H1 (cell line): ENCODE measurements at regions not wholly inside any gene's neighbourhood (a gene's known extent, or its start where the extent isn't known, plus 50 kb on each side); places are given as distances from the start of the nearest gene placed in this dataset.

Experiments used
- CTCF ChIA-PET: fragments of 300-600 bp; sonication (Branson Sonifier 250); formaldehyde crosslinking; loops from one replicate; lab custom pipeline; 2021; ENCODE audit not compliant: partially characterized antibody; lab: Charles Lee
- POLR2A ChIA-PET: fragments of 300-600 bp; sonication (Branson Sonifier 250); formaldehyde crosslinking; loops from one replicate; lab custom pipeline; 2021; ENCODE audit warnings: inconsistent platforms; ENCODE audit not compliant: partially characterized antibody; lab: Charles Lee
- DNase-seq, 2 experiments: peaks; one replicate each; pipeline versions ENCODE4 v3.0.0 to v3.0.0-alpha.2; 2010 to 2022; ENCODE audit warnings: low spot score in 2 of 2, low read depth in 1 of 2, mixed read lengths in 1 of 2
- FAIRE-seq: peaks from 2 replicates; lab custom pipeline; 2011; peaks lifted over from hg19 to GRCh38; lab: Jason Lieb, UNC
- H2AFZ ChIP-seq: 2 replicates; pipeline ENCODE4 v1.8.1; 2012; ENCODE audit warnings: low read length, inconsistent platforms
- H2AK5ac ChIP-seq: 2 replicates; pipeline ENCODE4 v1.6.1; 2013; ENCODE audit warnings: low read depth, low read length
- H2BK120ac ChIP-seq: replicated peaks from 2 replicates; pipeline ENCODE3; 2013; ENCODE audit warnings: low read depth, low read length, inconsistent platforms
- H2BK12ac ChIP-seq: 2 replicates; pipeline ENCODE4 v1.6.1; 2013; ENCODE audit warnings: low read depth, low read length
- H2BK15ac ChIP-seq: 2 replicates; pipeline ENCODE4 v1.6.1; 2013; ENCODE audit warnings: low read length
- H2BK20ac ChIP-seq: 2 replicates; pipeline ENCODE4 v1.6.1; 2013; ENCODE audit warnings: low read length
- H2BK5ac ChIP-seq: 2 replicates; pipeline ENCODE4 v1.6.1; 2013; ENCODE audit warnings: low read depth, low read length
- H3K14ac ChIP-seq: 2 replicates; pipeline ENCODE4 v1.6.1; 2013; ENCODE audit warnings: inconsistent platforms; ENCODE audit not compliant: insufficient read length
- H3K18ac ChIP-seq: 2 replicates; pipeline ENCODE4 v1.6.1; 2013; ENCODE audit warnings: low read length; ENCODE audit errors: extremely low read depth
- H3K23ac ChIP-seq: 2 replicates; pipeline ENCODE4 v1.6.1; 2013; ENCODE audit warnings: inconsistent platforms; ENCODE audit not compliant: insufficient read length
- H3K23me2 ChIP-seq: 2 replicates; pipeline ENCODE4 v1.6.1; 2013; ENCODE audit warnings: low read depth, low read length
- H3K27ac ChIP-seq: 2 replicates; pipeline ENCODE4 v1.6.1; 2011; ENCODE audit warnings: low read depth, low read length, inconsistent platforms
- H3K27me3 ChIP-seq, 4 experiments: replicated peaks in 1 of 4; 1 replicate in 1 of 4; 2 replicates in 3 of 4; pipeline versions ENCODE4 v1.6.1 to v1.8.1; 2011 to 2013; ENCODE audit warnings: low read length in 3 of 4, mild to moderate bottlenecking in 3 of 4, inconsistent platforms in 2 of 4, mixed read lengths in 2 of 4, moderate library complexity in 1 of 4; ENCODE audit not compliant: control insufficient read depth in 3 of 4, insufficient read depth in 3 of 4; ENCODE audit errors: extremely low read depth in 1 of 4
- H3K36me3 ChIP-seq, 4 experiments: 2 replicates each; pipeline versions ENCODE4 v1.6.1 to v1.8.1; 2011 to 2013; ENCODE audit warnings: mild to moderate bottlenecking in 4 of 4, low read length in 3 of 4, moderate library complexity in 2 of 4, control low read depth in 1 of 4, inconsistent platforms in 1 of 4; ENCODE audit not compliant: insufficient read depth in 4 of 4, control insufficient read depth in 2 of 4
- H3K4ac ChIP-seq: replicated peaks from 2 replicates; pipeline ENCODE3; 2013; ENCODE audit warnings: low read length, low read depth, mixed read lengths, inconsistent platforms; ENCODE audit not compliant: insufficient read length
- H3K4me1 ChIP-seq, 4 experiments: replicated peaks in 1 of 4; 1 replicate in 1 of 4; 2 replicates in 3 of 4; pipeline versions ENCODE4 v1.6.1 to v1.8.1; 2011 to 2013; ENCODE audit warnings: low read length in 3 of 4, inconsistent platforms in 2 of 4, mixed read lengths in 1 of 4; ENCODE audit not compliant: insufficient read depth in 4 of 4, control insufficient read depth in 3 of 4
- H3K4me2 ChIP-seq, 2 experiments: 2 replicates each; pipeline versions ENCODE4 v1.6.1 to v1.8.1; 2011 to 2013; ENCODE audit warnings: low read depth in 2 of 2, low read length in 2 of 2, control low read depth in 1 of 2, inconsistent platforms in 1 of 2, mild to moderate bottlenecking in 1 of 2; ENCODE audit not compliant: insufficient read depth in 1 of 2
- H3K4me3 ChIP-seq, 4 experiments: fragments of 200-600, 300-600 bp in 1 of 4; sonication (generic), shearing (Covaris generic), sonication (Bioruptor Twin) in 1 of 4; 2 replicates each; pipeline versions ENCODE4 v1.5.1 to v1.8.1; 2011 to 2016; ENCODE audit warnings: low read length in 4 of 4, low read depth in 3 of 4, control low read depth in 2 of 4, inconsistent platforms in 2 of 4, mild to moderate bottlenecking in 2 of 4, mixed read lengths in 1 of 4, moderate library complexity in 1 of 4; ENCODE audit not compliant: insufficient read depth in 2 of 4; ENCODE audit errors: extremely low read depth in 1 of 4
- H3K56ac ChIP-seq: replicated peaks from 2 replicates; pipeline ENCODE3; 2013; ENCODE audit warnings: low read depth, mild to moderate bottlenecking, mixed read lengths, low read length, inconsistent platforms; ENCODE audit not compliant: insufficient read length
- H3K79me1 ChIP-seq: 2 replicates; pipeline ENCODE4 v1.6.1; 2013; ENCODE audit warnings: low read depth, low read length, control low read depth
- H3K79me2 ChIP-seq, 2 experiments: 2 replicates each; pipeline versions ENCODE4 v1.6.1 to v1.8.1; 2012 to 2013; ENCODE audit warnings: low read length in 2 of 2, mild to moderate bottlenecking in 2 of 2, inconsistent platforms in 1 of 2; ENCODE audit not compliant: insufficient read depth in 2 of 2, control insufficient read depth in 1 of 2
- H3K9ac ChIP-seq, 4 experiments: replicated peaks in 1 of 4; 1 replicate in 1 of 4; 2 replicates in 3 of 4; pipeline versions ENCODE4 v1.6.1 to v1.8.1; 2011 to 2013; ENCODE audit warnings: low read depth in 3 of 4, low read length in 3 of 4, control low read depth in 2 of 4, mild to moderate bottlenecking in 2 of 4, moderate library complexity in 2 of 4, inconsistent platforms in 1 of 4; ENCODE audit errors: extremely low read depth in 1 of 4
- H3K9me3 ChIP-seq, 2 experiments: 2 replicates each; pipeline versions ENCODE4 v1.6.1 to v1.8.1; 2012 to 2013; ENCODE audit warnings: mild to moderate bottlenecking in 2 of 2, moderate library complexity in 2 of 2, control low read depth in 1 of 2, inconsistent platforms in 1 of 2, low read depth in 1 of 2, low read length in 1 of 2, mixed read lengths in 1 of 2; ENCODE audit not compliant: insufficient read depth in 2 of 2
- H4K20me1 ChIP-seq, 2 experiments: replicated peaks in 1 of 2; 2 replicates each; pipeline versions ENCODE3 to v1.8.1; 2011 to 2013; ENCODE audit warnings: inconsistent platforms in 2 of 2, low read length in 2 of 2, mild to moderate bottlenecking in 1 of 2; ENCODE audit not compliant: insufficient read depth in 2 of 2, control insufficient read depth in 1 of 2
- H4K5ac ChIP-seq: 2 replicates; pipeline ENCODE4 v1.6.1; 2013; ENCODE audit warnings: low read length, low read depth, mixed read lengths, inconsistent platforms; ENCODE audit not compliant: insufficient read length
- H4K8ac ChIP-seq: 2 replicates; pipeline ENCODE4 v1.8.0; 2013; ENCODE audit warnings: mild to moderate bottlenecking, moderate library complexity, low read length, inconsistent platforms; ENCODE audit not compliant: insufficient read depth; ENCODE audit errors: extremely low read depth
- H4K91ac ChIP-seq: replicated peaks from 2 replicates; pipeline ENCODE3; 2013; ENCODE audit warnings: low read length, mixed read lengths, inconsistent platforms; ENCODE audit not compliant: insufficient read length
- ASH2L ChIP-seq: fragments of 200-600, 300-600 bp; sonication (generic); IDR thresholded peaks from one replicate; pipeline ENCODE4 v1.7.1; 2017; ENCODE audit warnings: low read length
- CBX8 ChIP-seq: fragments of 300-800, 300-1000 bp; sonication (generic); IDR thresholded peaks from 2 replicates; pipeline ENCODE4 v1.7.1; 2016; ENCODE audit warnings: low read depth, low read length, borderline replicate concordance
- CEBPB ChIP-seq: IDR thresholded peaks from 2 replicates; pipeline ENCODE4 v1.6.1; 2012; ENCODE audit warnings: low read depth, low read length
- CREB1 ChIP-seq: IDR thresholded peaks from 2 replicates; pipeline ENCODE4 v1.6.1; 2012; ENCODE audit warnings: inconsistent platforms
- FOSL1 ChIP-seq: IDR thresholded peaks from 2 replicates; pipeline ENCODE4 v1.6.1; 2011; ENCODE audit warnings: mild to moderate bottlenecking, low read depth, low read length, moderate library complexity; ENCODE audit not compliant: insufficient read depth
- GABPA ChIP-seq: IDR thresholded peaks from 2 replicates; pipeline ENCODE4 v1.6.1; 2011; ENCODE audit warnings: mild to moderate bottlenecking, low read length, moderate library complexity, borderline replicate concordance; ENCODE audit not compliant: insufficient read depth
- GTF2F1 ChIP-seq: IDR thresholded peaks from 2 replicates; pipeline ENCODE4 v1.6.1; 2012; ENCODE audit warnings: low read depth, low read length, improper control_type of control experiment, borderline replicate concordance
- KDM4A ChIP-seq: IDR thresholded peaks from one replicate; pipeline ENCODE4 v1.7.1; 2012; ENCODE audit warnings: low read depth, mild to moderate bottlenecking, moderate library complexity, low read length, inconsistent platforms; ENCODE audit not compliant: severe bottlenecking
- NANOG ChIP-seq: IDR thresholded peaks from 2 replicates; pipeline ENCODE4 v1.6.1; 2011; ENCODE audit warnings: low read length, low read depth, mild to moderate bottlenecking, inconsistent platforms; ENCODE audit not compliant: insufficient read depth, poor library complexity, severe bottlenecking
- POLR2AphosphoS5 ChIP-seq: IDR thresholded peaks from 2 replicates; pipeline ENCODE4 v1.6.1; 2011; ENCODE audit warnings: low read depth, low read length
- RAD21 ChIP-seq, 2 experiments: IDR thresholded peaks in 1 of 2; conservative IDR thresholded peaks in 1 of 2; 2 replicates each; pipeline ENCODE4 v1.6.1; 2011; ENCODE audit warnings: low read depth in 2 of 2, low read length in 2 of 2, improper control_type of control experiment in 1 of 2, inconsistent platforms in 1 of 2, mild to moderate bottlenecking in 1 of 2, moderate library complexity in 1 of 2
- SIN3A ChIP-seq, 2 experiments: IDR thresholded peaks in 1 of 2; conservative IDR thresholded peaks in 1 of 2; 2 replicates each; pipeline ENCODE4 v1.6.1; 2011 to 2012; ENCODE audit warnings: low read length in 2 of 2, improper control_type of control experiment in 1 of 2, low read depth in 1 of 2, mild to moderate bottlenecking in 1 of 2
- TBP ChIP-seq: IDR thresholded peaks from 2 replicates; pipeline ENCODE4 v1.6.1; 2011; ENCODE audit warnings: low read depth, low read length, improper control_type of control experiment
- WGBS, 2 experiments: shearing (Covaris generic) in 1 of 2; methylation state at CpG; one replicate each; pipeline versions ENCODE4 v1.1.6 to v1.1.7; 2013 to 2015; ENCODE audit warnings: low lambda C conversion rate in 2 of 2, mixed read lengths in 2 of 2, inconsistent platforms in 1 of 2, low coverage in 1 of 2, missing lambda C conversion rate in 1 of 2; ENCODE audit not compliant: insufficient replicate concordance in 2 of 2, insufficient coverage in 1 of 2, insufficient read length in 1 of 2; ENCODE audit errors: extremely low coverage in 1 of 2, missing lambda C conversion rate in 1 of 2; 5-methylcytosine and 5-hydroxymethylcytosine counted together
- TF ChIP-seq, protein P1 (sequence below): IDR thresholded peaks from 2 replicates; pipeline ENCODE4 v1.6.1; 2012; ENCODE audit warnings: inconsistent platforms

DNA sequence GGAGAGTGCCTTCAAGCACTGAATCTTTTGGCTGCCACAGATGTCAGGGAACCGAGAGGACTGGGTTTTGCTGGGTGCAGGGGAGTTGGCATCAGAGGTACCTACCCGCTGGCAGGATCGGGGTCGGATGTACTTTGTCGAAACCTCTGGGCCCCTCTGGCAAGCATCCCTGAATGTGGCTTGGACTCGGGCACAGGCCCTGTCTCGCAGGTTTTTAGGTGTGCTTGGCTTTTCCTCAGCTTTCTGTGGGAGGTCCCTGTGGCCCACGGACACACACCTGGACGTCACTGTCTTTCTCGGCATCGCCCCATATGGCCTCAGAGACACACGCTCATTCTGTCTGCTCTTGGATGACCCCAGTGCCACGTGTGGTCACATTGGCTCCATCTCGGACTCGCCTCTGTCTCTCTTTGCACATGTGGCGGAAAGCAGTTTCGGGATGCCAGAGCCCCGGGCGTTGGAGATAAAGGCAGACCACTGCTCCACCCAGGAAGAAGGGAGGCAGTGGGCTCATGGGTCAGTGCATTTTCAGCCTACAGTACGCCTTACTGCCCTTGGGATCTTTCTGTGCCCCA is 769.6 kb upstream of the ALG10B start:
- no peak overlapping the region for H4K8ac ChIP-seq
- H3K23ac ChIP-seq: no peak overlapping the region
- H3K27ac ChIP-seq: no peak overlapping the region
- H2AFZ ChIP-seq: no peak overlapping the region
- H2BK120ac ChIP-seq: no peak overlapping the region
- no peak overlapping the region for H2BK12ac ChIP-seq
- FAIRE-seq (no peak), DNase-seq (no peak)
- no peak overlapping the region for H4K5ac ChIP-seq
- H3K56ac ChIP-seq: no peak overlapping the region
- no peak overlapping the region for H2BK15ac ChIP-seq
- H3K4me2 ChIP-seq: no peak overlapping the region
- no peak for TF ChIP-seq KDM4A
- TF ChIP-seq, protein P1, sequence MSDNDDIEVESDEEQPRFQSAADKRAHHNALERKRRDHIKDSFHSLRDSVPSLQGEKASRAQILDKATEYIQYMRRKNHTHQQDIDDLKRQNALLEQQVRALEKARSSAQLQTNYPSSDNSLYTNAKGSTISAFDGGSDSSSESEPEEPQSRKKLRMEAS: no peak
- no peak for TF ChIP-seq FOSL1
- TF ChIP-seq ASH2L: no peak
- no peak for TF ChIP-seq RAD21 (IDR thresholded peaks at IDR 0.05 in 1 of 2, conservative IDR thresholded peaks at IDR 0.05 in 1 of 2; ENCODE audit: low read depth in 2 of 2, low read length in 2 of 2)
- TF ChIP-seq CBX8: no peak
- no peak for TF ChIP-seq GABPA
- no peak for TF ChIP-seq NANOG
- TF ChIP-seq TBP: no peak
- TF ChIP-seq CREB1: no peak
- no peak for TF ChIP-seq POLR2AphosphoS5
- no peak for TF ChIP-seq SIN3A (conservative IDR thresholded peaks at IDR 0.05 in 1 of 2, IDR thresholded peaks at IDR 0.05 in 1 of 2; ENCODE audit: low read depth in 1 of 2, low read length in 2 of 2)
- no peak for TF ChIP-seq GTF2F1
- TF ChIP-seq CEBPB: no peak
- H3K79me1 ChIP-seq: no peaks in the 10 kb centered on the region
- no peak overlapping the region for H2BK5ac ChIP-seq
- no peak overlapping the region for H3K18ac ChIP-seq
- no peaks in the 10 kb centered on the region for H3K36me3 ChIP-seq
- H2AK5ac ChIP-seq: no peak overlapping the region
- H3K4me3 ChIP-seq: no peak overlapping the region
- H3K9me3 ChIP-seq: peaks cover 45 to 95% of the 10 kb centered on the region in 2 experiments
- H2BK20ac ChIP-seq: no peak overlapping the region
- WGBS, 2 experiments: 90% methylated on average over 17 of the region's 20 CpGs; no CpG with 5 or more reads in 1 of the 2 experiments
- H3K79me2 ChIP-seq: no peaks in the 10 kb centered on the region
- H4K20me1 ChIP-seq: no peaks in the 10 kb centered on the region
- no peak overlapping the region for H3K4ac ChIP-seq
- no peaks in the 10 kb centered on the region for H3K27me3 ChIP-seq
- no peaks in the 10 kb centered on the region for H3K4me1 ChIP-seq
- no peak overlapping the region for H3K9ac ChIP-seq
- ChIA-PET POLR2A (no interaction called here), CTCF (no interaction called here)
- H4K91ac ChIP-seq: no peak overlapping the region
- H3K23me2 ChIP-seq: no peaks in the 10 kb centered on the region
- no peak overlapping the region for H3K14ac ChIP-seq
